ENCODE measurements at regions not wholly inside any gene's neighbourhood (a gene's known extent, or its start where the extent isn't known, plus 50 kb on each side); places are given as distances from the start of the nearest gene placed in this dataset.

DNA sequence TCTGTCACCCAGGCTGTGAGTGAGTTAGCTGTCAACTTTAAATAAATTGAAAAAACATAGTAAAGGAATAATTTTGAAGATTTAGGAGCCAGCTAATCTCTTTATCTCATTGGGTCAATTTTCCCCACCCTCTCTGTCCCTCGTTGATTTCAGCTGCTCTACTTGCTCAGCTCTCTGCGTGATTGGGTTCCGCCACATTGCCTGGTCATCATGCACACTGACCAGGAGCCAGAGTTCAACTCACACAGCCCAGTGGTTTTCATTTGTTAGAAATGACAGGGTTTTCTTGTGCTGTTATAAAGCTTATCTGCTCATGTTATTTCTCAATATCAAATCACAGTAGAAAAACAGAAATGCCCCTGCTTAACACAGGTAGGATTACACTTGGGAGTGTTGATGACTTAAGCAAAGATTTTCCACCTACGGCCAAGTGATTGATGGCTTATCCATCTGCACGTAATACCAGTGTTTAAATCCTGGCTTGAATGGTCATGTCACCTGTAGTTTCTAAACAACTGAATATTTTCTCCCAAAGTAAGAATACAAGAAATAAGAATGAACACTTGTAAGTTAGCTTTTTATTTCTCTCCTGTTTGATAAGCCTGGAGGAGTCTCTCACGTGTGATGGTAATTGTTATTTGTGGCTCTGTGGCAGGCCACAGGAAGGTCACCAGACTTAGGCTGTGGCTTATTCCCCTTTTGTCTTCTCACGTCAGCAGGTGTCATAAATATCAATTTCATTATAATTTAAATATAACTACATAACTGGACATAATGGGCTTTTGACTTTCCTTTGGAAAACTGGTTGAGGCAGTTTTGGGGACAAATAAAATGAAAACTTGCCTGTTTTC is 367.2 kb upstream of the DDHD1 start:
- Histone ChIP-seq H3K4me3 (ENCODE audit: extremely low read depth in 1 of 4, insufficient read depth in 2 of 4, low read depth in 3 of 4, low read length in 4 of 4) (no peak overlapping the region), H2BK15ac (ENCODE audit: low read length) (no peak overlapping the region), H2BK120ac (replicated peaks; ENCODE audit: low read depth, low read length) (no peak overlapping the region), H3K23me2 (ENCODE audit: low read depth, low read length) (no peaks in the 10 kb centered on the region; the same call in 1 of the 2 replicates), H3K79me2 (ENCODE audit: control insufficient read depth in 1 of 2, insufficient read depth in 2 of 2, low read length in 2 of 2) (no peaks in the 10 kb centered on the region), H3K23ac (ENCODE audit: insufficient read length) (no peak overlapping the region), H4K20me1 (replicated peaks in 1 of 2; ENCODE audit: control insufficient read depth in 1 of 2, insufficient read depth in 2 of 2, low read length in 2 of 2) (no peaks in the 10 kb centered on the region), H2AFZ (ENCODE audit: low read length) (no peak overlapping the region), H3K14ac (ENCODE audit: insufficient read length) (no peak overlapping the region), H4K5ac (ENCODE audit: insufficient read length, low read depth, low read length) (no peak overlapping the region), H3K56ac (replicated peaks; ENCODE audit: insufficient read length, low read depth, low read length) (no peak overlapping the region), H2AK5ac (ENCODE audit: low read depth, low read length) (no peak overlapping the region), H3K4me1 (replicated peaks in 1 of 4; ENCODE audit: control insufficient read depth in 3 of 4, insufficient read depth in 4 of 4, low read length in 3 of 4) (no peaks in the 10 kb centered on the region), H4K8ac (ENCODE audit: extremely low read depth, insufficient read depth, low read length) (no peak overlapping the region), H3K79me1 (ENCODE audit: low read depth, low read length) (no peaks in the 10 kb centered on the region), H3K27me3 (replicated peaks in 1 of 4; ENCODE audit: control insufficient read depth in 3 of 4, extremely low read depth in 1 of 4, insufficient read depth in 3 of 4, low read length in 3 of 4) (no peaks in the 10 kb centered on the region), H3K27ac (ENCODE audit: low read depth, low read length) (no peak overlapping the region), H3K4ac (replicated peaks; ENCODE audit: insufficient read length, low read depth, low read length) (no peak overlapping the region), H3K36me3 (ENCODE audit: control insufficient read depth in 2 of 4, insufficient read depth in 4 of 4, low read length in 3 of 4) (no peaks in the 10 kb centered on the region), H3K4me2 (ENCODE audit: insufficient read depth in 1 of 2, low read depth in 2 of 2, low read length in 2 of 2) (no peak overlapping the region), H2BK20ac (ENCODE audit: low read length) (no peak overlapping the region), H3K9ac (replicated peaks in 1 of 4; ENCODE audit: extremely low read depth in 1 of 4, low read depth in 3 of 4, low read length in 3 of 4) (no peak overlapping the region), H3K18ac (ENCODE audit: extremely low read depth, low read length) (no peak overlapping the region), H2BK12ac (ENCODE audit: low read depth, low read length) (no peak overlapping the region), H4K91ac (replicated peaks; ENCODE audit: insufficient read length, low read length) (no peak overlapping the region), H3K9me3 (ENCODE audit: insufficient read depth in 2 of 2, low read depth in 1 of 2, low read length in 1 of 2) (no peaks in the 10 kb centered on the region), H2BK5ac (ENCODE audit: low read depth, low read length) (no peak overlapping the region)
- FAIRE-seq (no peak), DNase-seq (ENCODE audit: low read depth in 1 of 2, low spot score in 2 of 2) (no peak)
- POLR2A ChIA-PET (ENCODE audit: partially characterized antibody) = no interaction called here
- 92% methylated on average over 7 of the region's 7 CpGs; no CpG with 5 or more reads in 1 of the 2 experiments for whole genome bisulfite sequencing, 2 experiments (ENCODE audit: extremely low coverage in 1 of 2, insufficient coverage in 1 of 2, insufficient read length in 1 of 2, insufficient replicate concordance in 2 of 2, low coverage in 1 of 2, low lambda C conversion rate in 2 of 2, missing lambda C conversion rate in 1 of 2)
- CTCF ChIA-PET (ENCODE audit: partially characterized antibody) = interaction anchor here (1.0 to 2.2 kb wide), 3 partner anchors 10 to 89 kb away, joined by 4 read pairs; no protein-coding TSS in a partner anchor
- TF ChIP-seq, protein P1, sequence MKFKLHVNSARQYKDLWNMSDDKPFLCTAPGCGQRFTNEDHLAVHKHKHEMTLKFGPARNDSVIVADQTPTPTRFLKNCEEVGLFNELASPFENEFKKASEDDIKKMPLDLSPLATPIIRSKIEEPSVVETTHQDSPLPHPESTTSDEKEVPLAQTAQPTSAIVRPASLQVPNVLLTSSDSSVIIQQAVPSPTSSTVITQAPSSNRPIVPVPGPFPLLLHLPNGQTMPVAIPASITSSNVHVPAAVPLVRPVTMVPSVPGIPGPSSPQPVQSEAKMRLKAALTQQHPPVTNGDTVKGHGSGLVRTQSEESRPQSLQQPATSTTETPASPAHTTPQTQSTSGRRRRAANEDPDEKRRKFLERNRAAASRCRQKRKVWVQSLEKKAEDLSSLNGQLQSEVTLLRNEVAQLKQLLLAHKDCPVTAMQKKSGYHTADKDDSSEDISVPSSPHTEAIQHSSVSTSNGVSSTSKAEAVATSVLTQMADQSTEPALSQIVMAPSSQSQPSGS (IDR thresholded peaks at IDR 0.05; ENCODE audit: low read length) = no peak
- TF ChIP-seq BCL11A (IDR thresholded peaks at IDR 0.05; ENCODE audit: low read depth in 2 of 2, low read length in 2 of 2) (no peak), SP1 (IDR thresholded peaks at IDR 0.05; ENCODE audit: low read depth, low read length) (no peak), HDAC2 (IDR thresholded peaks at IDR 0.05; ENCODE audit: borderline replicate concordance in 1 of 2, low read depth in 2 of 2, low read length in 2 of 2) (no peak), KDM4A (IDR thresholded peaks at IDR 0.05; ENCODE audit: low read depth, low read length, severe bottlenecking) (no peak)

All from H1 (cell line).